ENCODE measurements at regions not wholly inside any gene's neighbourhood (a gene's known extent, or its start where the extent isn't known, plus 50 kb on each side); places are given as distances from the start of the nearest gene placed in this dataset.

GRCh38 chr12:110996415-110996814, 76.0 kb upstream of the MYL2 start:
- TF ChIP-seq, protein P1, sequence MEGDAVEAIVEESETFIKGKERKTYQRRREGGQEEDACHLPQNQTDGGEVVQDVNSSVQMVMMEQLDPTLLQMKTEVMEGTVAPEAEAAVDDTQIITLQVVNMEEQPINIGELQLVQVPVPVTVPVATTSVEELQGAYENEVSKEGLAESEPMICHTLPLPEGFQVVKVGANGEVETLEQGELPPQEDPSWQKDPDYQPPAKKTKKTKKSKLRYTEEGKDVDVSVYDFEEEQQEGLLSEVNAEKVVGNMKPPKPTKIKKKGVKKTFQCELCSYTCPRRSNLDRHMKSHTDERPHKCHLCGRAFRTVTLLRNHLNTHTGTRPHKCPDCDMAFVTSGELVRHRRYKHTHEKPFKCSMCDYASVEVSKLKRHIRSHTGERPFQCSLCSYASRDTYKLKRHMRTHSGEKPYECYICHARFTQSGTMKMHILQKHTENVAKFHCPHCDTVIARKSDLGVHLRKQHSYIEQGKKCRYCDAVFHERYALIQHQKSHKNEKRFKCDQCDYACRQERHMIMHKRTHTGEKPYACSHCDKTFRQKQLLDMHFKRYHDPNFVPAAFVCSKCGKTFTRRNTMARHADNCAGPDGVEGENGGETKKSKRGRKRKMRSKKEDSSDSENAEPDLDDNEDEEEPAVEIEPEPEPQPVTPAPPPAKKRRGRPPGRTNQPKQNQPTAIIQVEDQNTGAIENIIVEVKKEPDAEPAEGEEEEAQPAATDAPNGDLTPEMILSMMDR (IDR thresholded peaks at IDR 0.05; ENCODE audit: extremely low read depth, insufficient read depth, missing control alignments): no peak
- no peak for DNase-seq (ENCODE audit: low spot score)
- in situ Hi-C loops (cut with MboI; ENCODE audit: low pct_unique_long_range_greater_than_20kb, low sequenced_read_pairs, unreplicated experiment): no loop called here

- DNase-seq (ENCODE audit: low spot score): no peak
- TF ChIP-seq, protein P1 (IDR thresholded peaks at IDR 0.05; ENCODE audit: extremely low read depth, insufficient read depth, missing control alignments): no peak
- in situ Hi-C loops (cut with MboI; ENCODE audit: low pct_unique_long_range_greater_than_20kb, low sequenced_read_pairs, unreplicated experiment): no loop called here
These were observed 75.2 kb upstream of the MYL2 start for GRCh38 chr12:110995615-110996014.

DNA sequence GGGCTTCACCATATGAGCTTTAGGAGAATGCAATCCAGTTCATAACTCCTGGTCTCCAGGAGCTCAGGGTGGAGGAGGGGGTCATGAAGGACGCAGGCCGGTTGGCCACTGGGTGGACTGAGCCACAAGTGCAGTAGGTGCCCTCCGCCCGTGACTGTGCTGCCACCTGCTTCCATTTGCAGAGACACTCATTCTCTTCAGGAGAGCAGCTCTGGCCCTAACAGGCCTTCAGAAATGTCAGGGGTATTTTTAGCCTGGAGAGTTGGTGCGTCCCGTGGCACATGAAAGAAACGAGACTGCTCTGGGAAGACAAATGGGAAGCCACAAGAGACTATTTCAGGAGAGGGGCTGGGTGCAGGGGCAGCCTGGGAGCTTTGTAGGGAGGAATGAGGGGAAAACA, 74.6 kb upstream of the MYL2 start:
- TF ChIP-seq, protein P1 (IDR thresholded peaks at IDR 0.05; ENCODE audit: extremely low read depth, insufficient read depth, missing control alignments): no peak
- in situ Hi-C loops (cut with MboI; ENCODE audit: low pct_unique_long_range_greater_than_20kb, low sequenced_read_pairs, unreplicated experiment): no loop called here
- DNase-seq (ENCODE audit: low spot score): no peak

DNA sequence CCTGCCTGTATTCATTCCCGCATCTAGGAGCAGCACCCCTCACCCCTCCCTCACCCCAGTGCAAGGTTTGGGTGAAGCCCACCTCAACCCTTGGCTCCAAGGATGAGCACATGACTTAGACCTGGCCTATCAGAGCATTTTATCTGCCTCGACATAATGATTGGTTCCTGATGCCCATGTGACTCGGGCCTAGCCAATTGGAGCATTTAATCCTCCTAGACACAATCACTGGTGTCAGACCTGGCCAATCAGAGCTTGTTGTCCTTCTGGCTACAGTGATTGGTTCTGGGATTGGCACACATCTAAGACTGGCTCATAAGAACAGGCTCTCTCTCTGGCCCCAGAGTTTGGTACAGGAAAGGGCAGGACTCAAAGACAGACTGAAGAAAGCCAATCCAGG, 73.1 kb upstream of the MYL2 start:
- DNase-seq (ENCODE audit: low spot score): no peak
- TF ChIP-seq, protein P1 (IDR thresholded peaks at IDR 0.05; ENCODE audit: extremely low read depth, insufficient read depth, missing control alignments): no peak
- in situ Hi-C loops (cut with MboI; ENCODE audit: low pct_unique_long_range_greater_than_20kb, low sequenced_read_pairs, unreplicated experiment): no loop called here

DNA sequence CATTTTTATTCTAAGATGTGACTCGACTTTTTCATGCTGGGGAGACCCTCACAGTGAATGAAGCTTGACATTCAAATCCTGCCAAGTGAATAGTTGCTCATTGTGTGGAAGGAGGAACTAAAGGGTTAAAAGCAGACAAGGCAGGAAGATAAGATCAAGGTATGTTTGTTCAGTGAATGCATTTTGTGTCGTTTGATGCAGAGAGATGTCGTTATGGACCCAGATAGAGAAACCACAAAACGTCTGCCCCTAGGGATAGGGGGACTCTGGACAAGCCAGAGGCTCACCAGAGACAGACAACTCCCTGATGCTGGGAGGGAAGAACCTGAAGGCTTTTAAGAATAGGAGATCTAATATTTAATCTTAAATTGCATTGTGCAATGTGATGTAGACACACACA, 72.5 kb upstream of the MYL2 start:
- no peak for DNase-seq (ENCODE audit: low spot score)
- TF ChIP-seq, protein P1 (IDR thresholded peaks at IDR 0.05; ENCODE audit: extremely low read depth, insufficient read depth, missing control alignments): no peak
- in situ Hi-C loops (cut with MboI; ENCODE audit: low pct_unique_long_range_greater_than_20kb, low sequenced_read_pairs, unreplicated experiment): no loop called here

GRCh38 chr12:110983811-110984210, 63.4 kb upstream of the MYL2 start:
- in situ Hi-C loops (cut with MboI; ENCODE audit: low pct_unique_long_range_greater_than_20kb, low sequenced_read_pairs, unreplicated experiment): no loop called here
- DNase-seq (ENCODE audit: low spot score): no peak
- TF ChIP-seq, protein P1 (IDR thresholded peaks at IDR 0.05; ENCODE audit: extremely low read depth, insufficient read depth, missing control alignments): no peak

DNA sequence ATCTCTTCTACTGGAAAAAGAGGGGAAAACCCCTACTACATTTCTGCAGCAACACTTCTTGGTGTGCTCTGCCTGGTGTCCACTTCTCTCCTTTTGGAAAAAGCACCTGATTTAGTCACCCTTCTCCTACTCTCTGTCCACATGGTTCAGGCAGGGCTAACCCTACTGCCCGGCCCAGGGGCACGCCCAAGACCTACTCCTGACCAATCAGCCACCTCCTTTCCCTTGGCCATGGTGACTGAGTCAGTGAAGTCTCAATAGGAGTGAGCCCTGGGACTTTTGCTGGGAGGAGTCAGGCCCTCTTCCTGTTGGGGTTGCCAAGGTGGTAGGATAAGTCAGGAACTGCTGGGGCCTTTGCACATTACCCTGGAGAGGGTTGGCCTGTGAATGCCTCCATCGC, 52.5 kb upstream of the MYL2 start:
- no peak for DNase-seq (ENCODE audit: low spot score)
- in situ Hi-C loops (cut with MboI; ENCODE audit: low pct_unique_long_range_greater_than_20kb, low sequenced_read_pairs, unreplicated experiment): no loop called here
- TF ChIP-seq, protein P1 (IDR thresholded peaks at IDR 0.05; ENCODE audit: extremely low read depth, insufficient read depth, missing control alignments): no peak
